ENCODE measurements at regions not wholly inside any gene's neighbourhood (a gene's known extent, or its start where the extent isn't known, plus 50 kb on each side); places are given as distances from the start of the nearest gene placed in this dataset.

DNA sequence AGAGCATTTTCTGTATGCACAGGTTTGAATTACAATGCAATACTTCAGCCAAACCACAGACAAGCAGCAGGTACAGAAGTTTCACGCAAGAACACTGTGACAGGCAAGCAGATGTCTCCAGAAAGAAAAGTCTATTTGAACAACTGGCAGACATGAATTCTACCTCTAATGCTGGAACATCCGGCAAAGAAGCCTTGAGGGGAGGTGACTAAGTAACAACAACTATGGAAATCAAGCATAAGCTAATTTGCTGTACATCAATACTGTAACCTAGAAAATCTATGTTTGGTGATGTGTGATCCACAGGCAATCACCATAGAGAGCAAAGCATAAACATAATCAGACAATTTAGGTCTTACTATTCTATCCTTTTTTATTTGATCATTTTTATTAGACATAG lies 65.5 kb downstream of the PLK2 start:
- TF ChIP-seq, protein P1, sequence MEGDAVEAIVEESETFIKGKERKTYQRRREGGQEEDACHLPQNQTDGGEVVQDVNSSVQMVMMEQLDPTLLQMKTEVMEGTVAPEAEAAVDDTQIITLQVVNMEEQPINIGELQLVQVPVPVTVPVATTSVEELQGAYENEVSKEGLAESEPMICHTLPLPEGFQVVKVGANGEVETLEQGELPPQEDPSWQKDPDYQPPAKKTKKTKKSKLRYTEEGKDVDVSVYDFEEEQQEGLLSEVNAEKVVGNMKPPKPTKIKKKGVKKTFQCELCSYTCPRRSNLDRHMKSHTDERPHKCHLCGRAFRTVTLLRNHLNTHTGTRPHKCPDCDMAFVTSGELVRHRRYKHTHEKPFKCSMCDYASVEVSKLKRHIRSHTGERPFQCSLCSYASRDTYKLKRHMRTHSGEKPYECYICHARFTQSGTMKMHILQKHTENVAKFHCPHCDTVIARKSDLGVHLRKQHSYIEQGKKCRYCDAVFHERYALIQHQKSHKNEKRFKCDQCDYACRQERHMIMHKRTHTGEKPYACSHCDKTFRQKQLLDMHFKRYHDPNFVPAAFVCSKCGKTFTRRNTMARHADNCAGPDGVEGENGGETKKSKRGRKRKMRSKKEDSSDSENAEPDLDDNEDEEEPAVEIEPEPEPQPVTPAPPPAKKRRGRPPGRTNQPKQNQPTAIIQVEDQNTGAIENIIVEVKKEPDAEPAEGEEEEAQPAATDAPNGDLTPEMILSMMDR (IDR thresholded peaks at IDR 0.05; ENCODE audit: insufficient read depth, low read depth, low read length): no peak
- no peak for TF ChIP-seq EZH2 (IDR thresholded peaks at IDR 0.05; ENCODE audit: insufficient read depth, low read length)
